Transverse colon (tissue), 4 donors: ENCODE measurements at regions not wholly inside any gene's neighbourhood (a gene's known extent, or its start where the extent isn't known, plus 50 kb on each side); places are given as distances from the start of the nearest gene placed in this dataset.
"Not testable (repeated sequence)": the region's sequence is repeated elsewhere in the genome, so short reads cannot be mapped to it uniquely, and the experiment has no call there.

Experiments
- DNase-seq: peaks from one replicate; pipeline ENCODE4 v3.0.0-alpha.2; 2019
- H3K27ac ChIP-seq, 4 donors: fragments of 200-600 bp; sonication (generic); 2 replicates each; pipeline ENCODE4 v1.5.1; 2016 to 2018; ENCODE audit warnings: inconsistent platforms in 4 of 4
- H3K27me3 ChIP-seq: fragments of 200-600 bp; sonication (generic); 2 replicates; pipeline ENCODE4 v1.5.1; 2017; ENCODE audit warnings: inconsistent platforms
- H3K36me3 ChIP-seq, 4 donors: fragments of 200-600 bp; sonication (generic); 2 replicates each; pipeline ENCODE4 v1.5.1; 2017 to 2019; ENCODE audit warnings: inconsistent platforms in 4 of 4
- H3K4me1 ChIP-seq, 4 donors: fragments of 200-600 bp; sonication (generic); 2 replicates each; pipeline ENCODE4 v1.5.1; 2017 to 2020; ENCODE audit warnings: inconsistent platforms in 4 of 4
- H3K4me3 ChIP-seq, 4 donors: fragments of 200-600 bp; sonication (generic); 1 replicate in 1 of 4; 2 replicates in 3 of 4; pipeline versions ENCODE4 v1.5.1 to v1.6.1; 2017 to 2019; ENCODE audit warnings: inconsistent platforms in 4 of 4
- H3K9me3 ChIP-seq, 2 donors: fragments of 200-600 bp; sonication (generic); 2 replicates each; pipeline ENCODE4 v1.5.1; 2017 to 2019; ENCODE audit warnings: inconsistent platforms in 2 of 2
- CTCF ChIP-seq, 5 experiments: fragments of 200-600 bp in 3 of 5; fragments of 450-650 bp in 2 of 5; sonication (generic) in 3 of 5; IDR thresholded peaks; 1 replicate in 2 of 5; 2 replicates in 3 of 5; pipeline ENCODE4 v1.5.1; 2016 to 2017; ENCODE audit warnings: antibody characterized with exemption in 5 of 5, inconsistent platforms in 3 of 5, mild to moderate bottlenecking in 2 of 5, moderate library complexity in 1 of 5
- EP300 ChIP-seq: sonication (generic); formaldehyde crosslinking; IDR thresholded peaks from one replicate; pipeline ENCODE4 v1.6.1; 2017; ENCODE audit warnings: antibody characterized with exemption, low read depth
- POLR2A ChIP-seq: fragments of 450-650 bp; IDR thresholded peaks from one replicate; pipeline ENCODE4 v1.6.1; 2016; ENCODE audit warnings: antibody characterized with exemption, mild to moderate bottlenecking, moderate library complexity
- POLR2AphosphoS5 ChIP-seq, 3 donors: sonication (generic); formaldehyde crosslinking; IDR thresholded peaks; one replicate each; pipeline ENCODE4 v1.6.1; 2016; ENCODE audit warnings: antibody characterized with exemption in 3 of 3
- WGBS, 2 donors: methylation state at CpG; one replicate each; pipeline ENCODE4 v1.1.5; 2018; ENCODE audit warnings: low coverage in 1 of 2; 5-methylcytosine and 5-hydroxymethylcytosine counted together
- in situ Hi-C, 4 donors: fragments of 200-750 bp; cut with MboI; loops; one replicate each; pipeline versions ENCODE4 v1.15.0 to v1.15.1; 2017; ENCODE audit warnings: low sequenced_read_pairs in 3 of 4, low pct_ligation_motif_present in 1 of 4, low pct_unique_long_range_greater_than_20kb in 1 of 4
- intact Hi-C: fragments of 100-400 bp; cut with DNase I; formaldehyde crosslinking; loops from one replicate; pipeline ENCODE4 v1.15.1; 2023; ENCODE audit warnings: low total_unique reads

DNA sequence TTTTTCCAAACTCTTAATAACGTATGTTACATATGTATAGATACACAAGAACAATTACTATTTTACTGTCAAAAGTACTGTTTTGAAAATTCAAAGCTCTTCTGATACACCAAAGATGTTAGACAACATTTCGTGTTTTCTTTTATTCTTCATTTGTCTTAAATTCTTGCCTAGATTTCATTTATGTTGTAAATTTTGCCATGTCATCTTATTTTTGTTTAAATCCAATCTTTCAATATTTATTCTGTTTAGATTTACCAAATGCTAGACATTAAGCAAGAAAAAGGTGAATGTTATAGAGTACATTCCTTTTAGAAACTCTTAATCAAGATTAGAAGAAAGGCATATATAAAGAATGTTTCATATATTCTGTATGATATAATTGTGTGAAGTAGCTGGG is 876.9 kb downstream of the KCNT2 start:
- H3K27me3 ChIP-seq, result no peaks in the 10 kb centered on the region
- H3K4me3 ChIP-seq, result no peak overlapping the region
- peaks cover 0 to 25% (median 12%) of the 10 kb centered on the region in 4 donors for H3K4me1 ChIP-seq
- DNase-seq, result no peak
- H3K9me3 ChIP-seq, result no peaks in the 10 kb centered on the region
- in situ Hi-C loops (no loop called here), intact Hi-C loops (no loop called here)
- 79 to 85% methylated on average over 2 of the region's 2 CpGs for WGBS, 2 donors
- no peaks in the 10 kb centered on the region for H3K36me3 ChIP-seq
- TF ChIP-seq EP300 (no peak), CTCF (IDR thresholded peaks at IDR 0.05) (no peak), POLR2A (no peak), POLR2AphosphoS5 (IDR thresholded peaks at IDR 0.05) (no peak)
- no peak overlapping the region for H3K27ac ChIP-seq

- TF ChIP-seq CTCF (IDR thresholded peaks at IDR 0.05), result no peak
- TF ChIP-seq POLR2A, result no peak
- no peak for TF ChIP-seq POLR2AphosphoS5 (IDR thresholded peaks at IDR 0.05)
- no peak for TF ChIP-seq EP300
- Histone ChIP-seq H3K4me3 (no peak overlapping the region), H3K27me3 (no peaks in the 10 kb centered on the region), H3K9me3 (no peaks in the 10 kb centered on the region), H3K36me3 (no peaks in the 10 kb centered on the region), H3K27ac (no peak overlapping the region), H3K4me1 (peaks cover 0 to 4% (median 0%) of the 10 kb centered on the region in 4 donors)
- WGBS, 2 donors, result 61 to 79% methylated on average over 4 of the region's 4 CpGs
- intact Hi-C loops (no loop called here), in situ Hi-C loops (no loop called here)
- no peak for DNase-seq
Measured at GRCh38 chr1:195723796-195724194, 884.4 kb downstream of the KCNT2 start.

- intact Hi-C loops, in situ Hi-C loops, H3K27me3 ChIP-seq, DNase-seq, H3K9me3 ChIP-seq, H3K36me3 ChIP-seq, H3K4me3 ChIP-seq, H3K4me1 ChIP-seq: not testable (repeated sequence)
- WGBS, 2 donors, result 94% methylated on average over 25 of the region's 42 CpGs; no CpG with 5 or more reads in 1 of the 2 donors
- peak overlapping the region in 1 of 4 donors; percentile 83 for H3K27ac ChIP-seq
Measured at GRCh38 chr1:195722852-195723795, 885.1 kb downstream of the KCNT2 start.

- H3K27me3 ChIP-seq, H3K4me1 ChIP-seq, intact Hi-C loops, H3K36me3 ChIP-seq, H3K9me3 ChIP-seq, in situ Hi-C loops: not testable (repeated sequence)
- 40 to 53% methylated on average over 3 to 6 of the region's 6 CpGs for WGBS, 2 donors
- H3K27ac ChIP-seq, result peak overlapping the region; percentile 77 to 86 (median 83)
- H3K4me3 ChIP-seq, result peak overlapping the region in 3 of 4 donors; percentile 29 to 48 (median 34)
- peak; percentile 48 for DNase-seq
- TF ChIP-seq POLR2AphosphoS5 (IDR thresholded peaks at IDR 0.05), result peak; percentile 60 to 87 (median 70)
- peak; percentile 81 for TF ChIP-seq POLR2A
Measured at GRCh38 chr1:195722146-195722545, 886.1 kb downstream of the KCNT2 start.

DNA sequence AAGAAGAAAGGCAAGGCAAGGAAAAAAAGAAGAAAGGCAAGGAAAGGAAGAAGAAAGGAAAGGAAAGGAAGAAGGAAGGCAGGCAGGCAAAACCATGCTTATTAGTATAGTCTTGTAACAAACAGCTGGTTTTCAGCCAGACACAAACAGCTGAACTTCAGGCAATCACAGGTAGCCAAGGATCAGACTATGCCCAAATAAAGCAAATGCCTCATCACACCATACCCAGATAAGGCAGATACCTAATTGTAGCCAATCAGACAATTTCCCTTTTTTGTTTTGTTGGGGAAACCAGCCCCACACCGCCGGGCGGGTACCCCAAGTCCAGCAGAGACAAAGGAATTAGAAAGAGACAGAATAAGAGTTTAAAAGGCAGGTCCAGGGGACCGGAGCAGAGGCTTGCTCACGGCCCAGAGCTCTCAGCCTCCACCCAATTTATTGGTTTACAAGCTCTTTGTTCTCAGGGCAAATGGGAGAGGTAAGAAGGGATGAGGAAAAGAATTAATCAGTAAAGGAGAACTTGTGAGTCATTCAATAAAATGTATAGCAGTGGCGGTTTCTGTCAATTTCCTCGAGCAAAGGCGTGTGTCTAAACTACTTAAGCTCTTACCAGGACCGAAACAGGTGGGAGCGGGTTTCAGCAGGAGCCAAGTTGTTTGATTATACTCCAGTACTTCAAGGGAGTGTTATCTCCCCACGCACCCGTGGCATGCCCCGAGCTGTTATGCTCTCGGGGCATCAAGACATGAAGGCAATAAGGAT is 886.8 kb downstream of the KCNT2 start:
- in situ Hi-C loops (no loop called here), intact Hi-C loops (no loop called here)
- no peaks in the 10 kb centered on the region for H3K9me3 ChIP-seq
- H3K27ac ChIP-seq, result peak overlapping the region; percentile 77 to 86 (median 83)
- 36 to 63% methylated on average over 8 to 14 of the region's 14 CpGs for WGBS, 2 donors
- DNase-seq, result peak; percentile 69
- H3K4me3 ChIP-seq, result peak overlapping the region in 3 of 4 donors; percentile 29 to 48 (median 34)
- H3K27me3 ChIP-seq, result no peaks in the 10 kb centered on the region
- peaks cover 0 to 9% (median 2%) of the 10 kb centered on the region in 4 donors for H3K4me1 ChIP-seq
- TF ChIP-seq POLR2A (peak; percentile 23), POLR2AphosphoS5 (IDR thresholded peaks at IDR 0.05) (peak; percentile 8 to 53 (median 31)), CTCF (IDR thresholded peaks at IDR 0.05) (no peak)
- H3K36me3 ChIP-seq, result no peaks in the 10 kb centered on the region
